HCT116 (cell line): ENCODE measurements at regions not wholly inside any gene's neighbourhood (a gene's known extent, or its start where the extent isn't known, plus 50 kb on each side); places are given as distances from the start of the nearest gene placed in this dataset.
"Not testable (repeated sequence)": the region's sequence is repeated elsewhere in the genome, so short reads cannot be mapped to it uniquely, and the experiment has no call there.

Experiments
- ATAC-seq: fragments of 200-7000 bp; cut with Tn5 transposase; 2 replicates; pipeline ENCODE4 v1.9.1; 2020; ENCODE audit warnings: mild to moderate bottlenecking, moderate library complexity
- BruUV-seq: library from RNA; stranded (reverse); fragments of 400-500 nt; replicated peaks from 2 replicates; lab custom pipeline; 2021; lab: Mats Ljungman, UMichigan
- CTCF ChIA-PET: fragments of 300-600 bp; sonication (Branson Sonifier 250); formaldehyde crosslinking; loops from one replicate; lab custom pipeline; 2021; ENCODE audit warnings: antibody characterized with exemption; lab: Charles Lee
- POLR2A ChIA-PET: fragments of 300-600, 350-600 bp; sonication (Branson Sonifier 250); formaldehyde crosslinking; loops from one replicate; lab custom pipeline; 2021; ENCODE audit warnings: antibody characterized with exemption; lab: Charles Lee
- RAD21 ChIA-PET, 2 experiments: fragments of 300-600 bp; sonication (Branson Sonifier 250); formaldehyde crosslinking; loops; one replicate each; lab custom pipeline; 2023; ENCODE audit warnings: low total read pairs in 2 of 2; ENCODE audit not compliant: uncharacterized antibody in 2 of 2, unreplicated experiment in 2 of 2, low non-redundant PET in 1 of 2; lab: Charles Lee
- DNase-seq: peaks from one replicate; pipeline ENCODE4 v3.0.0-alpha.2; 2010; ENCODE audit warnings: low read depth, low spot score
- H2AFZ ChIP-seq: fragments of 200-600 bp; shearing (Covaris generic), sonication (generic); 2 replicates; pipeline ENCODE4 v1.6.1; 2017; ENCODE audit warnings: low read depth, mixed run types, mixed read lengths, antibody characterized with exemption, low read length; ENCODE audit not compliant: poor library complexity, severe bottlenecking
- H3K27ac ChIP-seq: 2 replicates; pipeline ENCODE4 v1.5.1; 2012; ENCODE audit warnings: low read depth, low read length
- H3K27me3 ChIP-seq: fragments of 200-600 bp; sonication (generic); 2 replicates; pipeline ENCODE4 v1.6.1; 2016; ENCODE audit warnings: mixed run types, low read length, mixed read lengths; ENCODE audit not compliant: insufficient read depth
- H3K36me3 ChIP-seq, 2 experiments: fragments of 200-500 bp in 1 of 2; fragments of 200-600 bp in 1 of 2; sonication (Bioruptor generic) in 1 of 2; sonication (generic) in 1 of 2; 2 replicates each; pipeline versions ENCODE4 v1.5.1 to v1.6.1; 2014 to 2016; ENCODE audit warnings: low read length in 2 of 2, inconsistent platforms in 1 of 2, mixed read lengths in 1 of 2, mixed run types in 1 of 2; ENCODE audit not compliant: insufficient read depth in 2 of 2, control insufficient read depth in 1 of 2
- H3K4me1 ChIP-seq, 2 experiments: fragments of 200-600 bp in 1 of 2; sonication (generic) in 1 of 2; 2 replicates each; pipeline versions ENCODE4 v1.5.1 to v1.6.1; 2012 to 2017; ENCODE audit warnings: low read length in 2 of 2, inconsistent platforms in 1 of 2, mild to moderate bottlenecking in 1 of 2, mixed read lengths in 1 of 2, mixed run types in 1 of 2, moderate library complexity in 1 of 2; ENCODE audit not compliant: insufficient read depth in 2 of 2, control insufficient read depth in 1 of 2
- H3K4me2 ChIP-seq: fragments of 200-600 bp; sonication (generic); 2 replicates; pipeline ENCODE4 v1.6.1; 2017; ENCODE audit warnings: mixed run types, low read length, mixed read lengths
- H3K4me3 ChIP-seq, 2 experiments: fragments of 200-600 bp in 1 of 2; sonication (generic) in 1 of 2; replicated peaks in 1 of 2; 2 replicates each; pipeline ENCODE4 v1.5.1; 2011 to 2016; ENCODE audit warnings: low read length in 2 of 2, control low read depth in 1 of 2, low read depth in 1 of 2, mild to moderate bottlenecking in 1 of 2, mixed read lengths in 1 of 2, mixed run types in 1 of 2
- H3K79me2 ChIP-seq: fragments of 200-600 bp; sonication (generic); 2 replicates; pipeline ENCODE4 v1.6.1; 2017; ENCODE audit warnings: mild to moderate bottlenecking, mixed run types, low read length, moderate library complexity, mixed read lengths; ENCODE audit not compliant: insufficient read depth
- H3K9ac ChIP-seq: fragments of 200-600 bp; sonication (generic); 2 replicates; pipeline ENCODE4 v1.6.1; 2016; ENCODE audit warnings: low read length, mixed read lengths
- H3K9me2 ChIP-seq: fragments of 200-600 bp; sonication (generic), shearing (Covaris generic); 2 replicates; pipeline ENCODE4 v1.6.1; 2017; ENCODE audit warnings: mixed run types, mild to moderate bottlenecking, moderate library complexity; ENCODE audit not compliant: insufficient read depth
- H3K9me3 ChIP-seq, 2 experiments: fragments of 200-500 bp in 1 of 2; fragments of 200-600 bp in 1 of 2; sonication (Bioruptor generic) in 1 of 2; sonication (generic) in 1 of 2; 2 replicates each; pipeline ENCODE4 v1.6.1; 2014 to 2017; ENCODE audit warnings: low read length in 2 of 2, mixed read lengths in 2 of 2, inconsistent platforms in 1 of 2, low read depth in 1 of 2, mild to moderate bottlenecking in 1 of 2, mixed run types in 1 of 2, moderate library complexity in 1 of 2; ENCODE audit not compliant: control insufficient read depth in 1 of 2, insufficient read depth in 1 of 2
- H4K20me1 ChIP-seq: fragments of 200-600 bp; sonication (generic), shearing (Covaris generic); 2 replicates; pipeline ENCODE4 v1.6.1; 2017; ENCODE audit warnings: mixed run types, mild to moderate bottlenecking, moderate library complexity; ENCODE audit not compliant: insufficient read depth
- CTCF ChIP-seq, 3 experiments: fragments of 200-600 bp in 1 of 3; sonication (generic) in 1 of 3; IDR thresholded peaks in 2 of 3; conservative IDR thresholded peaks in 1 of 3; 2 replicates each; pipeline ENCODE4 v1.5.1; 2012 to 2017; ENCODE audit warnings: low read depth in 2 of 3, low read length in 2 of 3, antibody characterized with exemption in 1 of 3, borderline replicate concordance in 1 of 3, control low read depth in 1 of 3, mild to moderate bottlenecking in 1 of 3, mixed read lengths in 1 of 3, mixed run types in 1 of 3, moderate library complexity in 1 of 3; ENCODE audit not compliant: insufficient read depth in 1 of 3
- ELF1 ChIP-seq: IDR thresholded peaks from 2 replicates; pipeline ENCODE4 v1.6.1; 2012; ENCODE audit warnings: low read depth, borderline replicate concordance
- EZH2 ChIP-seq: fragments of 200-600 bp; sonication (generic); IDR thresholded peaks from 2 replicates; pipeline ENCODE4 v1.6.1; 2017; ENCODE audit warnings: antibody characterized with exemption, mixed run types
- EZH2phosphoT487 ChIP-seq: fragments of 200-600 bp; IDR thresholded peaks from 2 replicates; pipeline ENCODE4 v1.6.1; 2018; ENCODE audit warnings: antibody characterized with exemption, borderline replicate concordance
- JUND ChIP-seq: IDR thresholded peaks from 2 replicates; pipeline ENCODE4 v1.6.1; 2012
- MAX ChIP-seq: IDR thresholded peaks from 2 replicates; pipeline ENCODE4 v1.6.1; 2012
- POLR2AphosphoS5 ChIP-seq: IDR thresholded peaks from 2 replicates; pipeline ENCODE4 v1.6.1; 2011; ENCODE audit warnings: mild to moderate bottlenecking, low read depth, low read length, moderate library complexity
- REST ChIP-seq: IDR thresholded peaks from 2 replicates; pipeline ENCODE4 v1.6.1; 2012; ENCODE audit warnings: low read depth
- SIN3A ChIP-seq: IDR thresholded peaks from 2 replicates; pipeline ENCODE4 v1.6.1; 2012; ENCODE audit warnings: low read depth
- TCF7L2 ChIP-seq: IDR thresholded peaks from 2 replicates; pipeline ENCODE4 v1.7.0; 2011; ENCODE audit warnings: borderline replicate concordance, inconsistent platforms; ENCODE audit not compliant: insufficient read depth, insufficient read length; ENCODE audit errors: extremely low read depth
- intact Hi-C: fragments of 100-400 bp; cut with micrococcal nuclease; formaldehyde crosslinking; loops from 2 replicates; pipeline ENCODE4 v1.10.0; 2022

GRCh38 chr5:28389727-28390126 lies 1351.3 kb upstream of the CDH9 start:
- H3K4me1 ChIP-seq, H2AFZ ChIP-seq, H3K36me3 ChIP-seq, H3K4me3 ChIP-seq, RAD21 ChIA-PET, H3K27me3 ChIP-seq, H3K4me2 ChIP-seq, DNase-seq, H3K79me2 ChIP-seq, H3K9me3 ChIP-seq, H4K20me1 ChIP-seq, POLR2A ChIA-PET, intact Hi-C loops, H3K9ac ChIP-seq, BruUV-seq, ATAC-seq, H3K9me2 ChIP-seq, CTCF ChIA-PET, H3K27ac ChIP-seq: not testable (repeated sequence)

GRCh38 chr5:28388428-28388827 lies 1350.0 kb upstream of the CDH9 start:
- Histone ChIP-seq H3K9ac (no peak overlapping the region), H3K4me1 (no peaks in the 10 kb centered on the region)
- no peak for TF ChIP-seq CTCF (IDR thresholded peaks at IDR 0.05 in 2 of 3, conservative IDR thresholded peaks at IDR 0.05 in 1 of 3; ENCODE audit: borderline replicate concordance in 1 of 3, insufficient read depth in 1 of 3, low read depth in 2 of 3, low read length in 2 of 3)
- TF ChIP-seq SIN3A: no peak
- TF ChIP-seq EZH2: no peak
- TF ChIP-seq TCF7L2: no peak
- TF ChIP-seq POLR2AphosphoS5: no peak
- no peak for TF ChIP-seq MAX
- TF ChIP-seq ELF1: no peak
- no peak for TF ChIP-seq REST
- TF ChIP-seq EZH2phosphoT487: no peak
- TF ChIP-seq JUND: no peak
- TF ChIP-seq, all 23 proteins: peak for 0
- H3K36me3 ChIP-seq: no peaks in the 10 kb centered on the region
- no peaks in the 10 kb centered on the region for H3K79me2 ChIP-seq
- H3K4me3 ChIP-seq: no peak overlapping the region
- ATAC-seq (no peak), DNase-seq (no peak)
- RAD21 ChIA-PET: no interaction called here
- no peak overlapping the region for H3K4me2 ChIP-seq
- POLR2A ChIA-PET: no interaction called here
- CTCF ChIA-PET: no interaction called here
- H2AFZ ChIP-seq: no peak overlapping the region
- no peak overlapping the region for H3K27ac ChIP-seq
- intact Hi-C loops: no loop called here
- no peaks in the 10 kb centered on the region for H3K9me2 ChIP-seq
- no TSS peak for BruUV-seq
- H4K20me1 ChIP-seq: no peaks in the 10 kb centered on the region
- peaks cover 5 to 12% of the 10 kb centered on the region in 2 experiments; a peak in 2 of 4 replicates for H3K9me3 ChIP-seq
- no peaks in the 10 kb centered on the region for H3K27me3 ChIP-seq
